ENCODE measurements at regions not wholly inside any gene's neighbourhood (a gene's known extent, or its start where the extent isn't known, plus 50 kb on each side); places are given as distances from the start of the nearest gene placed in this dataset.

GRCh38 chr12:59007620-59008019, 87.3 kb upstream of the LRIG3 start:
- Histone ChIP-seq H3K36me3 (ENCODE audit: insufficient read depth, insufficient read length, low read length) (no peaks in the 10 kb centered on the region), H3K4me1 (ENCODE audit: insufficient read depth, insufficient read length) (peaks cover 2% of the 10 kb centered on the region), H3K27me3 (ENCODE audit: insufficient read depth, insufficient read length) (no peaks in the 10 kb centered on the region), H3K9me3 (ENCODE audit: insufficient read depth, low read length) (no peaks in the 10 kb centered on the region), H3K4me3 (ENCODE audit: insufficient read length, low read depth) (no peak overlapping the region), H3K9ac (ENCODE audit: insufficient read length, low read depth) (no peak overlapping the region)
- no peak for DNase-seq (ENCODE audit: low read depth, low spot score)
- TF ChIP-seq YY1 (IDR thresholded peaks at IDR 0.05; ENCODE audit: insufficient read depth, insufficient read length) = no peak
- TF ChIP-seq ZNF274 (IDR thresholded peaks at IDR 0.05; ENCODE audit: low read depth, low read length) = no peak
- no peak for TF ChIP-seq SUZ12 (IDR thresholded peaks at IDR 0.05; ENCODE audit: extremely low read depth, insufficient read depth, insufficient read length)

- Histone ChIP-seq H3K27me3 (ENCODE audit: insufficient read depth, insufficient read length) (no peaks in the 10 kb centered on the region), H3K36me3 (ENCODE audit: insufficient read depth, insufficient read length, low read length) (no peaks in the 10 kb centered on the region), H3K9ac (ENCODE audit: insufficient read length, low read depth) (no peak overlapping the region), H3K9me3 (ENCODE audit: insufficient read depth, low read length) (no peaks in the 10 kb centered on the region), H3K4me3 (ENCODE audit: insufficient read length, low read depth) (no peak overlapping the region), H3K4me1 (ENCODE audit: insufficient read depth, insufficient read length) (no peaks in the 10 kb centered on the region)
- DNase-seq (ENCODE audit: low read depth, low spot score) = no peak
- TF ChIP-seq YY1 (IDR thresholded peaks at IDR 0.05; ENCODE audit: insufficient read depth, insufficient read length) (no peak), SUZ12 (IDR thresholded peaks at IDR 0.05; ENCODE audit: extremely low read depth, insufficient read depth, insufficient read length) (no peak), ZNF274 (IDR thresholded peaks at IDR 0.05; ENCODE audit: low read depth, low read length) (no peak)
Measured at GRCh38 chr12:59005193-59005955, 85.1 kb upstream of the LRIG3 start.

- Histone ChIP-seq H3K4me3 (ENCODE audit: insufficient read length, low read depth) (no peak overlapping the region), H3K4me1 (ENCODE audit: insufficient read depth, insufficient read length) (no peaks in the 10 kb centered on the region), H3K9ac (ENCODE audit: insufficient read length, low read depth) (no peak overlapping the region), H3K36me3 (ENCODE audit: insufficient read depth, insufficient read length, low read length) (no peaks in the 10 kb centered on the region), H3K9me3 (ENCODE audit: insufficient read depth, low read length) (no peaks in the 10 kb centered on the region), H3K27me3 (ENCODE audit: insufficient read depth, insufficient read length) (no peaks in the 10 kb centered on the region)
- no peak for DNase-seq (ENCODE audit: low read depth, low spot score)
- no peak for TF ChIP-seq YY1 (IDR thresholded peaks at IDR 0.05; ENCODE audit: insufficient read depth, insufficient read length)
- no peak for TF ChIP-seq SUZ12 (IDR thresholded peaks at IDR 0.05; ENCODE audit: extremely low read depth, insufficient read depth, insufficient read length)
- TF ChIP-seq ZNF274 (IDR thresholded peaks at IDR 0.05; ENCODE audit: low read depth, low read length) = no peak
Measured at GRCh38 chr12:59004456-59004855, 84.2 kb upstream of the LRIG3 start.

GRCh38 chr12:58995666-58996363, 75.5 kb upstream of the LRIG3 start:
- H3K4me1 ChIP-seq (ENCODE audit: insufficient read depth, insufficient read length) = no peaks in the 10 kb centered on the region
- TF ChIP-seq ZNF274 (IDR thresholded peaks at IDR 0.05; ENCODE audit: low read depth, low read length) = no peak
- TF ChIP-seq SUZ12 (IDR thresholded peaks at IDR 0.05; ENCODE audit: extremely low read depth, insufficient read depth, insufficient read length) = no peak
- TF ChIP-seq YY1 (IDR thresholded peaks at IDR 0.05; ENCODE audit: insufficient read depth, insufficient read length) = no peak
- H3K27me3 ChIP-seq (ENCODE audit: insufficient read depth, insufficient read length) = no peaks in the 10 kb centered on the region
- H3K9me3 ChIP-seq (ENCODE audit: insufficient read depth, low read length) = no peaks in the 10 kb centered on the region
- H3K9ac ChIP-seq (ENCODE audit: insufficient read length, low read depth) = no peak overlapping the region
- H3K36me3 ChIP-seq (ENCODE audit: insufficient read depth, insufficient read length, low read length) = no peaks in the 10 kb centered on the region
- no peak overlapping the region for H3K4me3 ChIP-seq (ENCODE audit: insufficient read length, low read depth)
- no peak for DNase-seq (ENCODE audit: low read depth, low spot score)

- H3K4me3 ChIP-seq (ENCODE audit: insufficient read length, low read depth) = no peak overlapping the region
- H3K9ac ChIP-seq (ENCODE audit: insufficient read length, low read depth) = no peak overlapping the region
- H3K9me3 ChIP-seq (ENCODE audit: insufficient read depth, low read length) = peaks cover 9% of the 10 kb centered on the region; the same call in 1 of the 2 replicates
- no peak for TF ChIP-seq SUZ12 (IDR thresholded peaks at IDR 0.05; ENCODE audit: extremely low read depth, insufficient read depth, insufficient read length)
- no peak for TF ChIP-seq YY1 (IDR thresholded peaks at IDR 0.05; ENCODE audit: insufficient read depth, insufficient read length)
- TF ChIP-seq ZNF274 (IDR thresholded peaks at IDR 0.05; ENCODE audit: low read depth, low read length) = no peak
- H3K4me1 ChIP-seq (ENCODE audit: insufficient read depth, insufficient read length) = no peaks in the 10 kb centered on the region
- DNase-seq (ENCODE audit: low read depth, low spot score) = no peak
- H3K36me3 ChIP-seq (ENCODE audit: insufficient read depth, insufficient read length, low read length) = no peaks in the 10 kb centered on the region
- H3K27me3 ChIP-seq (ENCODE audit: insufficient read depth, insufficient read length) = no peaks in the 10 kb centered on the region
Measured at GRCh38 chr12:58988643-58989344, 68.5 kb upstream of the LRIG3 start.

GRCh38 chr12:58981961-58982360, 61.7 kb upstream of the LRIG3 start:
- Histone ChIP-seq H3K36me3 (ENCODE audit: insufficient read depth, insufficient read length, low read length) (no peaks in the 10 kb centered on the region), H3K4me3 (ENCODE audit: insufficient read length, low read depth) (no peak overlapping the region), H3K4me1 (ENCODE audit: insufficient read depth, insufficient read length) (no peaks in the 10 kb centered on the region), H3K9me3 (ENCODE audit: insufficient read depth, low read length) (no peaks in the 10 kb centered on the region), H3K27me3 (ENCODE audit: insufficient read depth, insufficient read length) (no peaks in the 10 kb centered on the region), H3K9ac (ENCODE audit: insufficient read length, low read depth) (no peak overlapping the region)
- TF ChIP-seq YY1 (IDR thresholded peaks at IDR 0.05; ENCODE audit: insufficient read depth, insufficient read length) = no peak
- no peak for TF ChIP-seq ZNF274 (IDR thresholded peaks at IDR 0.05; ENCODE audit: low read depth, low read length)
- no peak for TF ChIP-seq SUZ12 (IDR thresholded peaks at IDR 0.05; ENCODE audit: extremely low read depth, insufficient read depth, insufficient read length)
- no peak for DNase-seq (ENCODE audit: low read depth, low spot score)

- Histone ChIP-seq H3K9ac (ENCODE audit: insufficient read length, low read depth) (no peak overlapping the region), H3K4me1 (ENCODE audit: insufficient read depth, insufficient read length) (no peaks in the 10 kb centered on the region), H3K4me3 (ENCODE audit: insufficient read length, low read depth) (no peak overlapping the region), H3K27me3 (ENCODE audit: insufficient read depth, insufficient read length) (no peaks in the 10 kb centered on the region), H3K36me3 (ENCODE audit: insufficient read depth, insufficient read length, low read length) (no peaks in the 10 kb centered on the region), H3K9me3 (ENCODE audit: insufficient read depth, low read length) (no peaks in the 10 kb centered on the region)
- no peak for DNase-seq (ENCODE audit: low read depth, low spot score)
- no peak for TF ChIP-seq YY1 (IDR thresholded peaks at IDR 0.05; ENCODE audit: insufficient read depth, insufficient read length)
- no peak for TF ChIP-seq ZNF274 (IDR thresholded peaks at IDR 0.05; ENCODE audit: low read depth, low read length)
- no peak for TF ChIP-seq SUZ12 (IDR thresholded peaks at IDR 0.05; ENCODE audit: extremely low read depth, insufficient read depth, insufficient read length)
Measured at GRCh38 chr12:58980768-58981167, 60.5 kb upstream of the LRIG3 start.

All from NT2/D1 (cell line).